ENCODE measurements at regions not wholly inside any gene's neighbourhood (a gene's known extent, or its start where the extent isn't known, plus 50 kb on each side); places are given as distances from the start of the nearest gene placed in this dataset.

DNA sequence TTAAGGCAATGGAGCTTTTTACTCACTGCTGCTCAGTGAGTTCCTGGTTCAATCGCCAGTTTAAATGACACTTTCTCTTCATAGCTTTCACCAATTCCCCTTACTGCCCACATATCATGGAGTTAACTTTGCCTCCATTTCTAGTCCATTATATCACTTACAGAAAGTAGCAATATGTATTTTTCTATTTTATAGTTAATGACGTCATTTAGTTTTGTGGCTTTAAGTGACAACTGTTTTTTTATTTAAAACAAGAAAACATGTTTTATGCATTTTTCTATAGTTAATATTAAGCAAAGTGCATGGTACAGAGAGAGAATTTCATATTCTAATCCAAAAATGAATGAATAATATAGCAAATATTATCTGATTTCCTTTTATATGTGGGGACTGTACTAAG, 363.3 kb downstream of the CDC14C start:
- TF ChIP-seq ZNF23 (tag by site-specific recombination; IDR thresholded peaks at IDR 0.05; ENCODE audit: borderline replicate concordance) (no peak), ZNF626 (tag by site-specific recombination; IDR thresholded peaks at IDR 0.05) (no peak), ZFP3 (tag by site-specific recombination; IDR thresholded peaks at IDR 0.05; ENCODE audit: low read depth) (no peak), ZNF302 (tag by site-specific recombination; IDR thresholded peaks at IDR 0.05; ENCODE audit: low read depth) (no peak), YY1 (tag by site-specific recombination; IDR thresholded peaks at IDR 0.05) (no peak), ZNF423 (tag by site-specific recombination; IDR thresholded peaks at IDR 0.05) (no peak), OVOL3 (tag by site-specific recombination; IDR thresholded peaks at IDR 0.05) (no peak)
- TF ChIP-seq, protein P1, sequence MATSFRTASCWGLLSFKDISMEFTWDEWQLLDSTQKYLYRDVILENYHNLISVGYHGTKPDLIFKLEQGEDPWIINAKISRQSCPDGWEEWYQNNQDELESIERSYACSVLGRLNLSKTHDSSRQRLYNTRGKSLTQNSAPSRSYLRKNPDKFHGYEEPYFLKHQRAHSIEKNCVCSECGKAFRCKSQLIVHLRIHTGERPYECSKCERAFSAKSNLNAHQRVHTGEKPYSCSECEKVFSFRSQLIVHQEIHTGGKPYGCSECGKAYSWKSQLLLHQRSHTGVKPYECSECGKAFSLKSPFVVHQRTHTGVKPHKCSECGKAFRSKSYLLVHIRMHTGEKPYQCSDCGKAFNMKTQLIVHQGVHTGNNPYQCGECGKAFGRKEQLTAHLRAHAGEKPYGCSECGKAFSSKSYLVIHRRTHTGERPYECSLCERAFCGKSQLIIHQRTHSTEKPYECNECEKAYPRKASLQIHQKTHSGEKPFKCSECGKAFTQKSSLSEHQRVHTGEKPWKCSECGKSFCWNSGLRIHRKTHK (tag by site-specific recombination; IDR thresholded peaks at IDR 0.05) = no peak
- TF ChIP-seq, protein P2, sequence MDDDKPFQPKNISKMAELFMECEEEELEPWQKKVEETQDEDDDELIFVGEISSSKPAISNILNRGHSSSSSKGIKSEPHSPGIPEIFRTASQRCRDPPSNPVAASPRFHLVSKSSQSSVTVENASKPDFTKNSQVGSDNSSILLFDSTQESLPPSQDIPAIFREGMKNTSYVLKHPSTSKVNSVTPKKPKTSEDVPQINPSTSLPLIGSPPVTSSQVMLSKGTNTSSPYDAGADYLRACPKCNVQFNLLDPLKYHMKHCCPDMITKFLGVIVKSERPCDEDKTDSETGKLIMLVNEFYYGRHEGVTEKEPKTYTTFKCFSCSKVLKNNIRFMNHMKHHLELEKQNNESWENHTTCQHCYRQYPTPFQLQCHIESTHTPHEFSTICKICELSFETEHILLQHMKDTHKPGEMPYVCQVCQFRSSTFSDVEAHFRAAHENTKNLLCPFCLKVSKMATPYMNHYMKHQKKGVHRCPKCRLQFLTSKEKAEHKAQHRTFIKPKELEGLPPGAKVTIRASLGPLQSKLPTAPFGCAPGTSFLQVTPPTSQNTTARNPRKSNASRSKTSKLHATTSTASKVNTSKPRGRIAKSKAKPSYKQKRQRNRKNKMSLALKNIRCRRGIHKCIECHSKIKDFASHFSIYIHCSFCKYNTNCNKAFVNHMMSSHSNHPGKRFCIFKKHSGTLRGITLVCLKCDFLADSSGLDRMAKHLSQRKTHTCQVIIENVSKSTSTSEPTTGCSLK (tag by site-specific recombination; IDR thresholded peaks at IDR 0.05) = no peak
- TF ChIP-seq, protein P3, sequence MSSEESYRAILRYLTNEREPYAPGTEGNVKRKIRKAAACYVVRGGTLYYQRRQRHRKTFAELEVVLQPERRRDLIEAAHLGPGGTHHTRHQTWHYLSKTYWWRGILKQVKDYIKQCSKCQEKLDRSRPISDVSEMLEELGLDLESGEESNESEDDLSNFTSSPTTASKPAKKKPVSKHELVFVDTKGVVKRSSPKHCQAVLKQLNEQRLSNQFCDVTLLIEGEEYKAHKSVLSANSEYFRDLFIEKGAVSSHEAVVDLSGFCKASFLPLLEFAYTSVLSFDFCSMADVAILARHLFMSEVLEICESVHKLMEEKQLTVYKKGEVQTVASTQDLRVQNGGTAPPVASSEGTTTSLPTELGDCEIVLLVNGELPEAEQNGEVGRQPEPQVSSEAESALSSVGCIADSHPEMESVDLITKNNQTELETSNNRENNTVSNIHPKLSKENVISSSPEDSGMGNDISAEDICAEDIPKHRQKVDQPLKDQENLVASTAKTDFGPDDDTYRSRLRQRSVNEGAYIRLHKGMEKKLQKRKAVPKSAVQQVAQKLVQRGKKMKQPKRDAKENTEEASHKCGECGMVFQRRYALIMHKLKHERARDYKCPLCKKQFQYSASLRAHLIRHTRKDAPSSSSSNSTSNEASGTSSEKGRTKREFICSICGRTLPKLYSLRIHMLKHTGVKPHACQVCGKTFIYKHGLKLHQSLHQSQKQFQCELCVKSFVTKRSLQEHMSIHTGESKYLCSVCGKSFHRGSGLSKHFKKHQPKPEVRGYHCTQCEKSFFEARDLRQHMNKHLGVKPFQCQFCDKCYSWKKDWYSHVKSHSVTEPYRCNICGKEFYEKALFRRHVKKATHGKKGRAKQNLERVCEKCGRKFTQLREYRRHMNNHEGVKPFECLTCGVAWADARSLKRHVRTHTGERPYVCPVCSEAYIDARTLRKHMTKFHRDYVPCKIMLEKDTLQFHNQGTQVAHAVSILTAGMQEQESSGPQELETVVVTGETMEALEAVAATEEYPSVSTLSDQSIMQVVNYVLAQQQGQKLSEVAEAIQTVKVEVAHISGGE (tag by site-specific recombination; conservative IDR thresholded peaks at IDR 0.05; ENCODE audit: low read depth) = no peak
- TF ChIP-seq, protein P4, sequence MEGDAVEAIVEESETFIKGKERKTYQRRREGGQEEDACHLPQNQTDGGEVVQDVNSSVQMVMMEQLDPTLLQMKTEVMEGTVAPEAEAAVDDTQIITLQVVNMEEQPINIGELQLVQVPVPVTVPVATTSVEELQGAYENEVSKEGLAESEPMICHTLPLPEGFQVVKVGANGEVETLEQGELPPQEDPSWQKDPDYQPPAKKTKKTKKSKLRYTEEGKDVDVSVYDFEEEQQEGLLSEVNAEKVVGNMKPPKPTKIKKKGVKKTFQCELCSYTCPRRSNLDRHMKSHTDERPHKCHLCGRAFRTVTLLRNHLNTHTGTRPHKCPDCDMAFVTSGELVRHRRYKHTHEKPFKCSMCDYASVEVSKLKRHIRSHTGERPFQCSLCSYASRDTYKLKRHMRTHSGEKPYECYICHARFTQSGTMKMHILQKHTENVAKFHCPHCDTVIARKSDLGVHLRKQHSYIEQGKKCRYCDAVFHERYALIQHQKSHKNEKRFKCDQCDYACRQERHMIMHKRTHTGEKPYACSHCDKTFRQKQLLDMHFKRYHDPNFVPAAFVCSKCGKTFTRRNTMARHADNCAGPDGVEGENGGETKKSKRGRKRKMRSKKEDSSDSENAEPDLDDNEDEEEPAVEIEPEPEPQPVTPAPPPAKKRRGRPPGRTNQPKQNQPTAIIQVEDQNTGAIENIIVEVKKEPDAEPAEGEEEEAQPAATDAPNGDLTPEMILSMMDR (tag by site-specific recombination; IDR thresholded peaks at IDR 0.05) = no peak

Data from HEK293 (cell line).